Esophagus muscularis mucosa (tissue), 4 donors: ENCODE measurements at regions not wholly inside any gene's neighbourhood (a gene's known extent, or its start where the extent isn't known, plus 50 kb on each side); places are given as distances from the start of the nearest gene placed in this dataset.

Experiments used
- CTCF ChIP-seq, 3 experiments: fragments of 200-600 bp in 2 of 3; fragments of 450-650 bp in 1 of 3; sonication (generic) in 2 of 3; IDR thresholded peaks; one replicate each; pipeline ENCODE4 v1.5.1; 2017 to 2019; ENCODE audit warnings: antibody characterized with exemption in 3 of 3, mild to moderate bottlenecking in 2 of 3, moderate library complexity in 1 of 3
- EP300 ChIP-seq: sonication (generic); formaldehyde crosslinking; IDR thresholded peaks from one replicate; pipeline ENCODE4 v1.6.1; 2017; ENCODE audit warnings: antibody characterized with exemption
- POLR2AphosphoS5 ChIP-seq, 2 donors: sonication (generic); formaldehyde crosslinking; IDR thresholded peaks; one replicate each; pipeline ENCODE4 v1.6.1; 2017; ENCODE audit warnings: antibody characterized with exemption in 2 of 2

- TF ChIP-seq CTCF (IDR thresholded peaks at IDR 0.05): no peak
- TF ChIP-seq EP300: no peak
- no peak for TF ChIP-seq POLR2AphosphoS5 (IDR thresholded peaks at IDR 0.05)
Observed at GRCh38 chr6:144854654-144855053, 569.5 kb downstream of the UTRN start.
